ENCODE measurements at regions not wholly inside any gene's neighbourhood (a gene's known extent, or its start where the extent isn't known, plus 50 kb on each side); places are given as distances from the start of the nearest gene placed in this dataset.

DNA sequence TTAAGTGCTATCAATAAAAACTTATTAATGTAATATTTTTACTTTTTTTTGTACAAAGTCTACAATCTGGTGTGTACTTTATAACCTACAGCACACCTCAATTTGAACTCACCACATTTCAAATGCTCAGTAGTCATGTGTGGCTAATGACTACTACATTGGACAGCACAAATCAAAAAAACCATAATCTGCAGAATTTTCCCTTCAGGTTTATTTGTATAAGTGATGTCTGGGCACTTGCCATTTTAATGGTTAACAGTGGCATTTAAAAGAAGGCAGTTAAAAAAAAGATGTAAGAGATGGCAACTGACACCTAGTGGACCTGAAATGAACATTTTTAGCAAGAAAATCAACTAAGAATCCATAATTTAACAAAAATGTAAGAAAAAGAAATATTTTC lies 124.6 kb upstream of the NRBF2 start:
- no peak for TF ChIP-seq TAF1 (IDR thresholded peaks at IDR 0.05; ENCODE audit: low read depth, low read length)
- TF ChIP-seq POLR2AphosphoS5 (IDR thresholded peaks at IDR 0.05; ENCODE audit: low read depth, low read length): no peak
